Esophagus squamous epithelium (tissue), 4 donors: ENCODE measurements at regions not wholly inside any gene's neighbourhood (a gene's known extent, or its start where the extent isn't known, plus 50 kb on each side); places are given as distances from the start of the nearest gene placed in this dataset.

Source experiments
- POLR2A ChIP-seq, 4 donors: fragments of 450-650 bp; IDR thresholded peaks; one replicate each; pipeline ENCODE4 v1.6.1; 2017; ENCODE audit warnings: antibody characterized with exemption in 4 of 4, mild to moderate bottlenecking in 4 of 4, moderate library complexity in 3 of 4
- TF ChIP-seq, protein P1 (sequence below), 6 experiments: fragments of 450-650 bp in 4 of 6; fragments of 200-600 bp in 2 of 6; sonication (generic) in 2 of 6; IDR thresholded peaks; one replicate each; pipeline ENCODE4 v1.5.1; 2016 to 2019; ENCODE audit warnings: antibody characterized with exemption in 6 of 6, mild to moderate bottlenecking in 4 of 6, moderate library complexity in 4 of 6

DNA sequence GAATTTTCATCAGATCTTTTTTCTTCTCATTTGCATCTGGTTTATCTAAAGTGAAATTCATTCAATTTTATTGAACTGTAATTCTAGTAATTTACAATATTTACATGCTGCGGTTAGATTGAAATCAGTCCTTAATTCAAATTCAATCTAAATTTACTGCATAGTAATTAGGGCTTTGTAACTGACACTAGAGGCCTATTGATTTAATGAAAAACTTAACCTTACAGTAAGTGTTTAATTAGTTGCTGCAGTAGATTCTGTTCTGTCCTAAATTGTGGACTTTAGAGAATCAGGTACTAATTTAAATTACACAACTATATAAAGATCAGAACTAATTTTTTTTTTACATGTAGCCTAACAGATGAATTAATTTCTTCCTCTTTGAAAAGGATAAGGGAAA lies 758.8 kb upstream of the TENM3 start:
- TF ChIP-seq, protein P1, sequence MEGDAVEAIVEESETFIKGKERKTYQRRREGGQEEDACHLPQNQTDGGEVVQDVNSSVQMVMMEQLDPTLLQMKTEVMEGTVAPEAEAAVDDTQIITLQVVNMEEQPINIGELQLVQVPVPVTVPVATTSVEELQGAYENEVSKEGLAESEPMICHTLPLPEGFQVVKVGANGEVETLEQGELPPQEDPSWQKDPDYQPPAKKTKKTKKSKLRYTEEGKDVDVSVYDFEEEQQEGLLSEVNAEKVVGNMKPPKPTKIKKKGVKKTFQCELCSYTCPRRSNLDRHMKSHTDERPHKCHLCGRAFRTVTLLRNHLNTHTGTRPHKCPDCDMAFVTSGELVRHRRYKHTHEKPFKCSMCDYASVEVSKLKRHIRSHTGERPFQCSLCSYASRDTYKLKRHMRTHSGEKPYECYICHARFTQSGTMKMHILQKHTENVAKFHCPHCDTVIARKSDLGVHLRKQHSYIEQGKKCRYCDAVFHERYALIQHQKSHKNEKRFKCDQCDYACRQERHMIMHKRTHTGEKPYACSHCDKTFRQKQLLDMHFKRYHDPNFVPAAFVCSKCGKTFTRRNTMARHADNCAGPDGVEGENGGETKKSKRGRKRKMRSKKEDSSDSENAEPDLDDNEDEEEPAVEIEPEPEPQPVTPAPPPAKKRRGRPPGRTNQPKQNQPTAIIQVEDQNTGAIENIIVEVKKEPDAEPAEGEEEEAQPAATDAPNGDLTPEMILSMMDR (IDR thresholded peaks at IDR 0.05): no peak
- TF ChIP-seq POLR2A (IDR thresholded peaks at IDR 0.05): no peak
